GM23338 (cell line): ENCODE measurements at regions not wholly inside any gene's neighbourhood (a gene's known extent, or its start where the extent isn't known, plus 50 kb on each side); places are given as distances from the start of the nearest gene placed in this dataset.

Source experiments
- POLR2AphosphoS5 ChIP-seq: IDR thresholded peaks from 2 replicates; pipeline ENCODE4 v1.6.1; 2016; ENCODE audit warnings: antibody characterized with exemption, low read depth
- TF ChIP-seq, protein P1 (sequence below): IDR thresholded peaks from one replicate; pipeline ENCODE4 v1.6.1; 2018; ENCODE audit warnings: antibody characterized with exemption; ENCODE audit not compliant: unreplicated experiment

- TF ChIP-seq POLR2AphosphoS5: no peak
- TF ChIP-seq, protein P1, sequence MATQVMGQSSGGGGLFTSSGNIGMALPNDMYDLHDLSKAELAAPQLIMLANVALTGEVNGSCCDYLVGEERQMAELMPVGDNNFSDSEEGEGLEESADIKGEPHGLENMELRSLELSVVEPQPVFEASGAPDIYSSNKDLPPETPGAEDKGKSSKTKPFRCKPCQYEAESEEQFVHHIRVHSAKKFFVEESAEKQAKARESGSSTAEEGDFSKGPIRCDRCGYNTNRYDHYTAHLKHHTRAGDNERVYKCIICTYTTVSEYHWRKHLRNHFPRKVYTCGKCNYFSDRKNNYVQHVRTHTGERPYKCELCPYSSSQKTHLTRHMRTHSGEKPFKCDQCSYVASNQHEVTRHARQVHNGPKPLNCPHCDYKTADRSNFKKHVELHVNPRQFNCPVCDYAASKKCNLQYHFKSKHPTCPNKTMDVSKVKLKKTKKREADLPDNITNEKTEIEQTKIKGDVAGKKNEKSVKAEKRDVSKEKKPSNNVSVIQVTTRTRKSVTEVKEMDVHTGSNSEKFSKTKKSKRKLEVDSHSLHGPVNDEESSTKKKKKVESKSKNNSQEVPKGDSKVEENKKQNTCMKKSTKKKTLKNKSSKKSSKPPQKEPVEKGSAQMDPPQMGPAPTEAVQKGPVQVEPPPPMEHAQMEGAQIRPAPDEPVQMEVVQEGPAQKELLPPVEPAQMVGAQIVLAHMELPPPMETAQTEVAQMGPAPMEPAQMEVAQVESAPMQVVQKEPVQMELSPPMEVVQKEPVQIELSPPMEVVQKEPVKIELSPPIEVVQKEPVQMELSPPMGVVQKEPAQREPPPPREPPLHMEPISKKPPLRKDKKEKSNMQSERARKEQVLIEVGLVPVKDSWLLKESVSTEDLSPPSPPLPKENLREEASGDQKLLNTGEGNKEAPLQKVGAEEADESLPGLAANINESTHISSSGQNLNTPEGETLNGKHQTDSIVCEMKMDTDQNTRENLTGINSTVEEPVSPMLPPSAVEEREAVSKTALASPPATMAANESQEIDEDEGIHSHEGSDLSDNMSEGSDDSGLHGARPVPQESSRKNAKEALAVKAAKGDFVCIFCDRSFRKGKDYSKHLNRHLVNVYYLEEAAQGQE: no peak
Measured at GRCh38 chr14:49313108-49313507, 273.1 kb downstream of the RPS29 start.
